Astrocyte of the cerebellum (primary cell): ENCODE measurements at regions not wholly inside any gene's neighbourhood (a gene's known extent, or its start where the extent isn't known, plus 50 kb on each side); places are given as distances from the start of the nearest gene placed in this dataset.

Experiments used
- DNase-seq: peaks from one replicate; pipeline ENCODE4 v3.0.0-alpha.2; 2011; ENCODE audit warnings: low read depth
- H3K4me3 ChIP-seq: 2 replicates; pipeline ENCODE4 v1.5.1; 2011; ENCODE audit warnings: mild to moderate bottlenecking, low read depth, low read length, moderate library complexity
- CTCF ChIP-seq: IDR thresholded peaks from 2 replicates; pipeline ENCODE4 v1.5.1; 2012; ENCODE audit warnings: low read length, low read depth, moderate library complexity, mild to moderate bottlenecking; ENCODE audit errors: missing control alignments
- in situ Hi-C: cut with HindIII; loops from 2 replicates; pipeline ENCODE4 v1.10.0; 2017; ENCODE audit warnings: low sequenced_read_pairs

GRCh38 chr6:43865932-43866645 lies 96.1 kb downstream of the VEGFA start:
- TF ChIP-seq CTCF: no peak

GRCh38 chr6:43865086-43865485 lies 95.1 kb downstream of the VEGFA start:
- in situ Hi-C loops: no loop called here
- DNase-seq: no peak
- no peak for TF ChIP-seq CTCF
- no peak overlapping the region for H3K4me3 ChIP-seq

More at GRCh38 chr6:43865932-43866645, 96.1 kb downstream of the VEGFA start:
- in situ Hi-C loops: no loop called here
- no peak overlapping the region for H3K4me3 ChIP-seq
- no peak for DNase-seq

GRCh38 chr6:43862925-43863324 lies 92.9 kb downstream of the VEGFA start:
- no peak for TF ChIP-seq CTCF
- no peak for DNase-seq
- in situ Hi-C loops: no loop called here
- no peak overlapping the region for H3K4me3 ChIP-seq

- DNase-seq: no peak
- no peak for TF ChIP-seq CTCF
- in situ Hi-C loops: no loop called here
Measured at GRCh38 chr6:43861212-43861894, 91.3 kb downstream of the VEGFA start.

GRCh38 chr6:43860285-43860684 lies 90.3 kb downstream of the VEGFA start:
- no peak for DNase-seq
- H3K4me3 ChIP-seq: no peak overlapping the region
- in situ Hi-C loops: no loop called here
- no peak for TF ChIP-seq CTCF

More at GRCh38 chr6:43861212-43861894, 91.3 kb downstream of the VEGFA start:
- no peak overlapping the region for H3K4me3 ChIP-seq

- TF ChIP-seq CTCF: no peak
- no peak for DNase-seq
- no peak overlapping the region for H3K4me3 ChIP-seq
- in situ Hi-C loops: no loop called here
Measured at GRCh38 chr6:43859213-43859612, 89.2 kb downstream of the VEGFA start.
